Right lobe of liver (tissue), 4 donors: ENCODE measurements at regions not wholly inside any gene's neighbourhood (a gene's known extent, or its start where the extent isn't known, plus 50 kb on each side); places are given as distances from the start of the nearest gene placed in this dataset.

Experiments
- CTCF ChIP-seq, 4 donors: fragments of 200-600 bp in 3 of 4; fragments of 450-650 bp in 1 of 4; IDR thresholded peaks; one replicate each; pipeline versions ENCODE4 v1.5.1 to v1.8.0; 2016 to 2022; ENCODE audit warnings: antibody characterized with exemption in 4 of 4, mild to moderate bottlenecking in 2 of 4
- POLR2A ChIP-seq: fragments of 450-650 bp; IDR thresholded peaks from one replicate; pipeline ENCODE4 v1.6.1; 2017; ENCODE audit warnings: antibody characterized with exemption, mild to moderate bottlenecking
- donor health status: DM: no; HTN: no; CAD: no.
- donor health status: DM: no; HTN: no; CAD: no.
- donor health status: DM: no; HTN: yes; CAD: no.

GRCh38 chr16:51337662-51338061 is 186.6 kb upstream of the SALL1 start:
- TF ChIP-seq CTCF (IDR thresholded peaks at IDR 0.05), result no peak
- no peak for TF ChIP-seq POLR2A
